WTC11 (cell line): ENCODE measurements at regions not wholly inside any gene's neighbourhood (a gene's known extent, or its start where the extent isn't known, plus 50 kb on each side); places are given as distances from the start of the nearest gene placed in this dataset.

Experiments
- ATAC-seq: fragments of 200-7000 bp; cut with Tn5 transposase; 2 replicates; pipeline ENCODE4 v1.10.0; 2021; ENCODE audit warnings: mild to moderate bottlenecking, moderate library complexity
- CTCF ChIA-PET: fragments of 300-600 bp; sonication (Branson Sonifier 250); formaldehyde crosslinking; loops from one replicate; lab custom pipeline; 2021; ENCODE audit warnings: antibody characterized with exemption; lab: Charles Lee
- POLR2A ChIA-PET: fragments of 350-600 bp; sonication (Branson Sonifier 250); formaldehyde crosslinking; loops from one replicate; lab custom pipeline; 2021; ENCODE audit warnings: antibody characterized with exemption; lab: Charles Lee
- DNase-seq: peaks from one replicate; pipeline ENCODE4 v3.0.0; 2021; ENCODE audit warnings: low spot score
- H3K27ac Mint-ChIP-seq: 2 replicates; pipeline ENCODE4 v1.8.0; 2021; ENCODE audit warnings: mixed read lengths
- H3K27me3 Mint-ChIP-seq: 2 replicates; pipeline ENCODE4 v1.8.0; 2021; ENCODE audit warnings: low read depth, mild to moderate bottlenecking, moderate library complexity, mixed read lengths
- H3K36me3 Mint-ChIP-seq: 2 replicates; pipeline ENCODE4 v1.8.0; 2021; ENCODE audit warnings: mixed read lengths
- H3K4me1 Mint-ChIP-seq: 2 replicates; pipeline ENCODE4 v1.8.0; 2022; ENCODE audit warnings: mixed read lengths
- H3K4me3 Mint-ChIP-seq: 2 replicates; pipeline ENCODE4 v1.8.0; 2021; ENCODE audit warnings: mild to moderate bottlenecking, moderate library complexity, mixed read lengths
- H3K9me3 Mint-ChIP-seq: 2 replicates; pipeline ENCODE4 v1.8.0; 2021; ENCODE audit warnings: mixed read lengths
- EMX1 ChIP-seq: fragments of 250-450 bp; sonication (Bioruptor Pico); IDR thresholded peaks from 2 replicates; pipeline ENCODE4 v1.8.0; 2021; ENCODE audit warnings: mild to moderate bottlenecking
- FOXP1 ChIP-seq: sonication (generic); formaldehyde crosslinking; IDR thresholded peaks from 2 replicates; pipeline ENCODE4 v1.8.0; 2022; ENCODE audit warnings: missing genetic modification reagents, mild to moderate bottlenecking, moderate library complexity, borderline replicate concordance
- FOXP4 ChIP-seq: sonication (generic); formaldehyde crosslinking; IDR thresholded peaks from 2 replicates; pipeline ENCODE4 v1.8.0; 2022; ENCODE audit warnings: mild to moderate bottlenecking, missing genetic modification reagents
- GTF2I ChIP-seq: fragments of 250-450 bp; sonication (Bioruptor Pico); conservative IDR thresholded peaks from 2 replicates; pipeline ENCODE4 v1.4.0; 2021; ENCODE audit warnings: mild to moderate bottlenecking
- HMGXB4 ChIP-seq: sonication (generic); formaldehyde crosslinking; IDR thresholded peaks from 2 replicates; pipeline ENCODE4 v1.8.1; 2023; ENCODE audit warnings: mild to moderate bottlenecking, moderate library complexity, missing genetic modification reagents
- JAZF1 ChIP-seq: fragments of 250-450 bp; sonication (Bioruptor Pico); IDR thresholded peaks from 2 replicates; pipeline ENCODE4 v1.9.0; 2021; ENCODE audit warnings: moderate library complexity, mild to moderate bottlenecking, inconsistent platforms
- MAX ChIP-seq: sonication (generic); formaldehyde crosslinking; IDR thresholded peaks from 2 replicates; pipeline ENCODE4 v1.8.0; 2022; ENCODE audit warnings: mild to moderate bottlenecking, missing genetic modification reagents
- MXD4 ChIP-seq: fragments of 250-450 bp; sonication (Bioruptor Pico); IDR thresholded peaks from 2 replicates; pipeline ENCODE4 v1.8.0; 2021; ENCODE audit warnings: mild to moderate bottlenecking, moderate library complexity, borderline replicate concordance
- NFYB ChIP-seq: sonication (generic); formaldehyde crosslinking; conservative IDR thresholded peaks from 2 replicates; pipeline ENCODE4 v1.8.0; 2022; ENCODE audit warnings: low read depth, missing genetic modification reagents
- RORB ChIP-seq: fragments of 250-450 bp; sonication (Bioruptor Pico); IDR thresholded peaks from 2 replicates; pipeline ENCODE4 v1.9.0; 2021; ENCODE audit warnings: mild to moderate bottlenecking
- ZNF281 ChIP-seq: sonication (generic); formaldehyde crosslinking; IDR thresholded peaks from 2 replicates; pipeline ENCODE4 v1.8.0; 2023; ENCODE audit warnings: mild to moderate bottlenecking, missing genetic modification reagents
- ZNF423 ChIP-seq: fragments of 250-450 bp; sonication (Bioruptor Pico); IDR thresholded peaks from 2 replicates; pipeline ENCODE4 v2.1.2; 2022; ENCODE audit warnings: mild to moderate bottlenecking, moderate library complexity
- ZNF671 ChIP-seq: fragments of 250-450 bp; sonication (Bioruptor Pico); IDR thresholded peaks from 2 replicates; pipeline ENCODE4 v1.8.0; 2021; ENCODE audit warnings: mild to moderate bottlenecking
- TF ChIP-seq, protein P1 (sequence below): sonication (generic); formaldehyde crosslinking; IDR thresholded peaks from 2 replicates; pipeline ENCODE4 v1.8.1; 2023; ENCODE audit warnings: mild to moderate bottlenecking, missing genetic modification reagents, moderate library complexity
- TF ChIP-seq, protein P2 (sequence below): sonication (generic); formaldehyde crosslinking; IDR thresholded peaks from 2 replicates; pipeline ENCODE4 v1.8.1; 2023; ENCODE audit warnings: mild to moderate bottlenecking, missing genetic modification reagents, borderline replicate concordance

DNA sequence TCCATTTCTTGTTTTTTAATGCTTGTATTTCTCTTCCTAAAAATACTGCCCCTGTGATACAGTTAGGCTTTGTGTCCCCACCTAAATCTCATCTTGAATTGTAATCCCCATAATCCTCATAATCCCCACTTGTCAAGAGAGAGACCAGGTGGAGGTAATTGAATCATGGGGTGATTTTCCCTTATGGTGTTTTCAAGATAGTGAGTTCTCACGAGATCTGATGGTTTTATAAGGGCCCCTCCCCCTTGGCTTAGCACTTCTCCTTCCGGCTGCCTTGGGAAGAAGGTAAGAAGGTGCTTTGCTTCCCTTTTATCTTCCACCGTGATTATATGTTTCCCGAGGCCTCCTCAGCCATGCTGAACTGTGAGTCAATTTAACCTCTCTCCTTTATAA lies 227.4 kb downstream of the MAN2A1 start:
- Mint-ChIP-seq H3K27ac (no peak overlapping the region), H3K4me3 (no peak overlapping the region), H3K4me1 (peaks cover under 1% of the 10 kb centered on the region; the same call in 1 of the 2 replicates), H3K36me3 (no peaks in the 10 kb centered on the region), H3K27me3 (no peaks in the 10 kb centered on the region), H3K9me3 (no peaks in the 10 kb centered on the region)
- no peak for ATAC-seq
- TF ChIP-seq, protein P1, sequence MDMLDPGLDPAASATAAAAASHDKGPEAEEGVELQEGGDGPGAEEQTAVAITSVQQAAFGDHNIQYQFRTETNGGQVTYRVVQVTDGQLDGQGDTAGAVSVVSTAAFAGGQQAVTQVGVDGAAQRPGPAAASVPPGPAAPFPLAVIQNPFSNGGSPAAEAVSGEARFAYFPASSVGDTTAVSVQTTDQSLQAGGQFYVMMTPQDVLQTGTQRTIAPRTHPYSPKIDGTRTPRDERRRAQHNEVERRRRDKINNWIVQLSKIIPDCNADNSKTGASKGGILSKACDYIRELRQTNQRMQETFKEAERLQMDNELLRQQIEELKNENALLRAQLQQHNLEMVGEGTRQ (CRISPR knock-in tag): no peak
- TF ChIP-seq JAZF1 (no peak), MAX (CRISPR knock-in tag) (no peak), FOXP4 (CRISPR knock-in tag) (no peak), MXD4 (CRISPR knock-in tag) (no peak), EMX1 (no peak), HMGXB4 (CRISPR knock-in tag) (no peak), ZNF423 (CRISPR knock-in tag) (no peak), GTF2I (no peak), RORB (no peak), NFYB (no peak), ZNF671 (CRISPR knock-in tag) (no peak)
- TF ChIP-seq, protein P2, sequence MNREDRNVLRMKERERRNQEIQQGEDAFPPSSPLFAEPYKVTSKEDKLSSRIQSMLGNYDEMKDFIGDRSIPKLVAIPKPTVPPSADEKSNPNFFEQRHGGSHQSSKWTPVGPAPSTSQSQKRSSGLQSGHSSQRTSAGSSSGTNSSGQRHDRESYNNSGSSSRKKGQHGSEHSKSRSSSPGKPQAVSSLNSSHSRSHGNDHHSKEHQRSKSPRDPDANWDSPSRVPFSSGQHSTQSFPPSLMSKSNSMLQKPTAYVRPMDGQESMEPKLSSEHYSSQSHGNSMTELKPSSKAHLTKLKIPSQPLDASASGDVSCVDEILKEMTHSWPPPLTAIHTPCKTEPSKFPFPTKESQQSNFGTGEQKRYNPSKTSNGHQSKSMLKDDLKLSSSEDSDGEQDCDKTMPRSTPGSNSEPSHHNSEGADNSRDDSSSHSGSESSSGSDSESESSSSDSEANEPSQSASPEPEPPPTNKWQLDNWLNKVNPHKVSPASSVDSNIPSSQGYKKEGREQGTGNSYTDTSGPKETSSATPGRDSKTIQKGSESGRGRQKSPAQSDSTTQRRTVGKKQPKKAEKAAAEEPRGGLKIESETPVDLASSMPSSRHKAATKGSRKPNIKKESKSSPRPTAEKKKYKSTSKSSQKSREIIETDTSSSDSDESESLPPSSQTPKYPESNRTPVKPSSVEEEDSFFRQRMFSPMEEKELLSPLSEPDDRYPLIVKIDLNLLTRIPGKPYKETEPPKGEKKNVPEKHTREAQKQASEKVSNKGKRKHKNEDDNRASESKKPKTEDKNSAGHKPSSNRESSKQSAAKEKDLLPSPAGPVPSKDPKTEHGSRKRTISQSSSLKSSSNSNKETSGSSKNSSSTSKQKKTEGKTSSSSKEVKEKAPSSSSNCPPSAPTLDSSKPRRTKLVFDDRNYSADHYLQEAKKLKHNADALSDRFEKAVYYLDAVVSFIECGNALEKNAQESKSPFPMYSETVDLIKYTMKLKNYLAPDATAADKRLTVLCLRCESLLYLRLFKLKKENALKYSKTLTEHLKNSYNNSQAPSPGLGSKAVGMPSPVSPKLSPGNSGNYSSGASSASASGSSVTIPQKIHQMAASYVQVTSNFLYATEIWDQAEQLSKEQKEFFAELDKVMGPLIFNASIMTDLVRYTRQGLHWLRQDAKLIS: no peak
- no peak for DNase-seq
- ChIA-PET POLR2A (no interaction called here), CTCF (no interaction called here)

GRCh38 chr5:109917966-109918365 lies 228.2 kb downstream of the MAN2A1 start:
- H3K4me3 Mint-ChIP-seq: no peak overlapping the region
- H3K27me3 Mint-ChIP-seq: no peaks in the 10 kb centered on the region
- no peaks in the 10 kb centered on the region for H3K36me3 Mint-ChIP-seq
- H3K27ac Mint-ChIP-seq: no peak overlapping the region
- ChIA-PET POLR2A (no interaction called here), CTCF (no interaction called here)
- H3K9me3 Mint-ChIP-seq: no peaks in the 10 kb centered on the region
- ATAC-seq: no peak
- TF ChIP-seq FOXP1 (CRISPR knock-in tag) (no peak), ZNF281 (CRISPR knock-in tag) (no peak)
- DNase-seq: no peak
- H3K4me1 Mint-ChIP-seq: peaks cover 3% of the 10 kb centered on the region; the same call in 1 of the 2 replicates
